NCI-H1694 treated with DMSO at 0.1 percent for 48 hours (cell line): ENCODE measurements at regions not wholly inside any gene's neighbourhood (a gene's known extent, or its start where the extent isn't known, plus 50 kb on each side); places are given as distances from the start of the nearest gene placed in this dataset.
"Not testable (repeated sequence)": the region's sequence is repeated elsewhere in the genome, so short reads cannot be mapped to it uniquely, and the experiment has no call there.

Source experiments
- DNase-seq: peaks from one replicate; lab custom pipeline; 2025; lab: John Stamatoyannopoulos, UW

- DNase-seq = no peak
Observed at GRCh38 chr2:75432761-75433361, 127.9 kb downstream of the EVA1A start.

- DNase-seq = no peak
Observed at GRCh38 chr2:75431763-75432162, 129.0 kb downstream of the EVA1A start.

- DNase-seq = no peak
Observed at GRCh38 chr2:75431276-75431675, 129.5 kb downstream of the EVA1A start.

- DNase-seq = not testable (repeated sequence)
Observed at GRCh38 chr2:75430449-75430848, 130.3 kb downstream of the EVA1A start.

GRCh38 chr2:75428646-75429443 is 131.9 kb downstream of the EVA1A start:
- DNase-seq = no peak

GRCh38 chr2:75428060-75428459 is 132.7 kb downstream of the EVA1A start:
- DNase-seq = no peak

GRCh38 chr2:75424936-75425619 is 135.7 kb downstream of the EVA1A start:
- no peak for DNase-seq

GRCh38 chr2:75421986-75422385 is 138.8 kb downstream of the EVA1A start:
- no peak for DNase-seq

- no peak for DNase-seq
Observed at GRCh38 chr2:75416420-75417342, 144.1 kb downstream of the EVA1A start.

- no peak for DNase-seq
Observed at GRCh38 chr2:75415731-75416130, 145.0 kb downstream of the EVA1A start.

- no peak for DNase-seq
Observed at GRCh38 chr2:75415111-75415626, 145.6 kb downstream of the EVA1A start.

GRCh38 chr2:75411574-75411973 is 149.2 kb downstream of the EVA1A start:
- DNase-seq = no peak

GRCh38 chr2:75410702-75411101 is 150.0 kb downstream of the EVA1A start:
- no peak for DNase-seq

- DNase-seq = no peak
Observed at GRCh38 chr2:75408771-75409170, 152.0 kb downstream of the EVA1A start.

- DNase-seq = no peak
Observed at GRCh38 chr2:75407038-75407530, 153.7 kb downstream of the EVA1A start.

- no peak for DNase-seq
Observed at GRCh38 chr2:75406131-75406581, 154.6 kb downstream of the EVA1A start.

GRCh38 chr2:75405000-75405399 is 155.7 kb downstream of the EVA1A start:
- DNase-seq = no peak

- DNase-seq = peak; percentile 70
Observed at GRCh38 chr2:75403991-75404428, 156.7 kb downstream of the EVA1A start.

- no peak for DNase-seq
Observed at GRCh38 chr2:75396314-75396713, 164.4 kb downstream of the EVA1A start.

- DNase-seq = not testable (repeated sequence)
Observed at GRCh38 chr2:75394764-75395163, 166.0 kb downstream of the EVA1A start.

GRCh38 chr2:75390169-75390568 is 170.6 kb downstream of the EVA1A start:
- no peak for DNase-seq
